ENCODE measurements at regions not wholly inside any gene's neighbourhood (a gene's known extent, or its start where the extent isn't known, plus 50 kb on each side); places are given as distances from the start of the nearest gene placed in this dataset.

- Histone ChIP-seq H3K4me3 (no peak overlapping the region), H3K4me1 (no peaks in the 10 kb centered on the region), H3K27me3 (no peaks in the 10 kb centered on the region), H3K36me3 (no peaks in the 10 kb centered on the region), H3K9me3 (no peaks in the 10 kb centered on the region), H3K27ac (no peak overlapping the region)
- FAIRE-seq (no peak), DNase-seq (no peak), ATAC-seq (no peak)
- intact Hi-C loops (cut with DNase I) = no loop called here
- TF ChIP-seq CTCF (IDR thresholded peaks at IDR 0.05) = no peak
- WGBS, 2 donors = 88 to 91% methylated on average over 1 of the region's 1 CpG
These were observed 1136.0 kb downstream of the FLRT2 start for GRCh38 chr14:86665975-86666374.

GRCh38 chr14:86662334-86662733 lies 1132.4 kb downstream of the FLRT2 start:
- Histone ChIP-seq H3K4me3 (no peak overlapping the region), H3K36me3 (no peaks in the 10 kb centered on the region), H3K9me3 (no peaks in the 10 kb centered on the region), H3K27ac (no peak overlapping the region), H3K4me1 (no peaks in the 10 kb centered on the region), H3K27me3 (no peaks in the 10 kb centered on the region)
- DNase-seq (no peak), ATAC-seq (no peak), FAIRE-seq (no peak)
- no peak for TF ChIP-seq CTCF (IDR thresholded peaks at IDR 0.05)
- WGBS, 2 donors = 55 to 65% methylated on average over 3 of the region's 3 CpGs
- intact Hi-C loops (cut with DNase I) = no loop called here

GRCh38 chr14:86654558-86655184 lies 1124.7 kb downstream of the FLRT2 start:
- peak; percentile 32 to 88 (median 62) for DNase-seq
- no peak for FAIRE-seq

GRCh38 chr14:86652526-86652925 lies 1122.6 kb downstream of the FLRT2 start:
- Histone ChIP-seq H3K4me1 (no peaks in the 10 kb centered on the region), H3K27ac (no peak overlapping the region), H3K4me3 (no peak overlapping the region), H3K36me3 (no peaks in the 10 kb centered on the region), H3K9me3 (no peaks in the 10 kb centered on the region), H3K27me3 (no peaks in the 10 kb centered on the region)
- TF ChIP-seq CTCF (IDR thresholded peaks at IDR 0.05) = no peak
- DNase-seq = no peak
- FAIRE-seq = no peak
- ATAC-seq = no peak
- 86 to 88% methylated on average over 4 of the region's 4 CpGs for WGBS, 2 donors
- intact Hi-C loops (cut with DNase I) = loop anchor here in 1 of 3 donors (10.0 kb wide), 1 partner anchor 198 kb away; no protein-coding TSS in a partner anchor

More at GRCh38 chr14:86654558-86655184, 1124.7 kb downstream of the FLRT2 start:
- TF ChIP-seq CTCF (IDR thresholded peaks at IDR 0.05) = peak; percentile 25 to 49 (median 37)
- peak; percentile 60 to 78 (median 68) for ATAC-seq
- no peaks in the 10 kb centered on the region for H3K4me1 ChIP-seq
- H3K9me3 ChIP-seq = no peaks in the 10 kb centered on the region
- WGBS, 2 donors = 45 to 54% methylated on average over 8 of the region's 8 CpGs
- no peaks in the 10 kb centered on the region for H3K27me3 ChIP-seq
- H3K27ac ChIP-seq = no peak overlapping the region
- no peaks in the 10 kb centered on the region for H3K36me3 ChIP-seq
- intact Hi-C loops (cut with DNase I) = loop anchor here in 1 of 3 donors (10.0 kb wide), 1 partner anchor 200 kb away; no protein-coding TSS in a partner anchor
- no peak overlapping the region for H3K4me3 ChIP-seq
